ENCODE measurements at regions not wholly inside any gene's neighbourhood (a gene's known extent, or its start where the extent isn't known, plus 50 kb on each side); places are given as distances from the start of the nearest gene placed in this dataset.

DNA sequence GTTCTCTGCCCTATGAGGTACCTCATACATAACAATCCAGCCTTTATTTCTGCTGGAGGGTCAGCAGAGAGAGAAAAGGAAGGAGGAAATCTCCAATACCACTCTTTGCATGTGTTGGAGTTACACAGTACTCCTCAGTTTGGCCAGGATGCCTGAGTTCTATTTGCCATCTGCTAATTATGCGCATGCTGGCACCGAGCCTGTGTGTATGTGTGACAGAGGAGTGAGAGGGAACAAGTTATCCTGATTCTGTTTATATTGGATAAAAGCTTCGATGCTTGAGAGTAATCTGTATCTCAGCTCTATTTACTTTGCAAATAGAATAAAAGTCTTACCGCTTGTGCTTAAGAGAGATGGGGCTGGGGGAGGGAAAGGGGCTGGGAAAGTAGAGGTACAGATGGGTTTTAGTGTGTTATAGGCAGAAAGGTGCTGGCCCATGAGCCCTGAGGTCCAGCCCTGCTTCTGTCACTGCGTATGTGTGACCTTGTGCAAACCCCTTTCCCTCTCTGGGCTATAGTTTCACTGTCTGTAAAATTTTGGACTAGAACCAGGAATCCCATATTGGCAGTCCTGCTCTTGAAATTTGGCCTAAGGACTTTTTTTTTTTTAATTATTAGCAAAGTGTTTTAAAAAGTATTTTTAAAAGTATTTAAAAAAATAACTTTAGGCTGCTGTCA is 54.5 kb upstream of the PLXNA2 start:
- DNase-seq (ENCODE audit: low read depth in 2 of 2, low spot score in 1 of 2) = no peak

DNA sequence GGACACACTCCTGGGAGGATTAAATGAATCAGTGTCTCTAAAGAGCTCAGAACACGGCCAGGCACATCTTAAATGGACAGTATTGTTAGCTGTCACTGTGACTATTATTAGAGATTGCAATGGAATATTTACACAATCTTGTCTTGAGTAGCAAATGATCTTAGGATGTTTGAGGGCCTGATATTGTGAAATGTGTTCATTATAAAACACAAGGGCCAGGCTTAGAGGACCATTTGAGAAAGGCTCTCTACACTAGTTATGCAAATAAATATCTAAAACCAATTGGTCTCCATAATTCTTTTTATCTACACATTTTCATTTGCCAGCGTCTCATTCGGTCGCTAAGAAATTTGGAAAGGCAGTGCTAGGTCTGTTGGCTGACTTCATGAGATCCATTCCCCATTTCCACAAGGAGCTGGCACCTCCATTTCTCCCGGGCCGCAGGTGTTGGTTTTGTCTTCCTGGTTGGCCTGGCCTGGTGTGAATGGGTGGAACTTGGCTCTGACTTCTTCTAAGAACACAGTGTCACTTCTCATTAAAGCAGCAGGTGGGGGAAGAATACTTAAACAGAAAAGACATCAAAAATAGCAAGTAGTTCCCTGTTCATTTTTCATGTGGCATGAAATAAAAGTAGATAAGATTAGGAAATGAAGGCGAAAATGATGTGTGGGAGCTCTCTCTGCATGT is 56.0 kb upstream of the PLXNA2 start:
- no peak for DNase-seq (ENCODE audit: low read depth in 2 of 2, low spot score in 1 of 2)

DNA sequence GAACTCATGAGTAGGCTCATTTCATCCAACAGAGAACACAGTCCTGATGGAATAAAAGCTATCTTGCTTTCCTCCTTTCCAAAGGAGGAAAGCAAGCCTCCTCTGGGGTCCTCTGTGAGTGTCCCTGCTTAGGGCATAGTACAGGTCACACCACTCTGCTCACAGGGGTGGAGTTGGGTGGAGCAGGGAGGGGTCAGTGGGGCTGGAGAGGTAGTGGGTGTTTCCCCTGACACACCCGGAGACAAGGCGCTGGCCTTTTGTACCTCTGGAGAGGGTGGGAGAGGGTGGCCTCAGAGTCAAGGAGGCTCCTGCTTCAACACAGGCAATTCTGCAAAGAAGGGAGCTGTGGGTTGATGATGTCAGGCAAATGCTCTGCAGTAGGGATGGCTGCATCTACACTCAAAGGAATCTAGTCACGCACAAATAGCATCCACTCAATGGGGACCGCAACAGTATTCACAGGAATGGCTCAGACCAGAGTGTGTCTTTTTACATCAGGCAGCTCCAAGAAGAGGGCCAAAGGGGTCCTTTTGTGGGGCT is 58.6 kb upstream of the PLXNA2 start:
- DNase-seq (ENCODE audit: low read depth in 2 of 2, low spot score in 1 of 2) = no peak

DNA sequence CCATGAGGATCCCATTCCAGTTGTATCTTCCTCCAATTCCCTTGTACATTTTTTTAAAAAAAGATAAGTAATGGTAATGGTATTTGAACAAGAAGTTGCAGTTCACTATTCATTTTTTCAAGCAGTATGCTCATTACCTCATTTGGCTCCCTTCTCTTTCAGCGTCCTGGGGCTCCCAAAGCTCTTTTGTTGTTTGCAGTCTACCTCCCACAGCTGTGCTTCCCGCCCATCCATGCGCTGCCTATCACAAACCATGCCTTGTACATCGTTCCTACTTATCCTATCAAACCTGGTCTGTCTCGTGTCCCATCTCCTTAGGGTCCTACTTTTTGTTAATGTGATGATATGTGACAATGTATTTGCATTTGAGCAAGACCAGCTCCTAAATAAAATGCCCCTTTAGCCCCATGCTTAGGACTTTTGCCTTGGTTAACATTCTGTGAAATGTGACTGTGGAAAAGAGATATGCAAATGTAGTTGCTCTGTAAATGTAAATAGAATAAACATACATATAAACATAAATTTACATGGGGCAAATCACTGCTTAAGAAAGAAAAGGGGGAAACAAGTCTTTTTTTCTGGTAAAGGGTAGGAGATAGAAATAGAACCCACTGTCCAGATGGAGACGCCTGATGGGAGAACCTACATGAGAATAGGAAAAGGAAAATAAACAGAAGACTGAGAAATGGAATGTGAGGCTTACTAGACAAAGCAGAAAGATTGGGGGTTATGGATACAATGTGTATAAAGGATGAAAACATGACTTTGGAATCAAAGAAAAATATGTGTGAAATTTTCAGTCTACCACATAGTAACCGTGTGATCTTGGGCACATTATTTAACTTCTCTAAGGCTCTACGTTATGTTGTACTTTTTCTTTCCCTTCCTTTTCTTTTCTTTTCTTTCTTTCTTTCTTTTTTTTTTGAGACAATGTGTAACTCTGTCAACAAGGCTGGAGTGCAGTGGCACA is 59.8 kb upstream of the PLXNA2 start:
- DNase-seq (ENCODE audit: low read depth in 2 of 2, low spot score in 1 of 2) = no peak

DNA sequence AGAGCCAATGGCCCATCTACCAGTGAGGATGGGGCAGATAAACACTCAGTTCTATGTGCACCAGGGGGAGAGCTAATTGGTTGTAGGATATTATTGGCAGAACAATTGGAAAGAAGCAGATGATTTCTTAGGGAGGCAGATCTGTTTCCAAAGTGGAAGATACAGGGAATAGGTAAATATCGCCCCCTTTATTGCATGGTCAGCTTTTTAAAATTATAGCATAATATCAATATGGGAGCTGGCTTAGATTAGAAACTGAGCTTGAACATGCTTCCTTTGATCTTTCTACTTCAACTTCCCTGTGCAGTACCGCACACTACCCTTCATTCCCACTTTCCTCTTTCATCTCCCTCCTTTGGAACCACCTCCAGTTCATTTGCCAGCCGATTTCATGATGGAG is 64.0 kb upstream of the PLXNA2 start:
- no peak for DNase-seq (ENCODE audit: low read depth in 2 of 2, low spot score in 1 of 2)

DNA sequence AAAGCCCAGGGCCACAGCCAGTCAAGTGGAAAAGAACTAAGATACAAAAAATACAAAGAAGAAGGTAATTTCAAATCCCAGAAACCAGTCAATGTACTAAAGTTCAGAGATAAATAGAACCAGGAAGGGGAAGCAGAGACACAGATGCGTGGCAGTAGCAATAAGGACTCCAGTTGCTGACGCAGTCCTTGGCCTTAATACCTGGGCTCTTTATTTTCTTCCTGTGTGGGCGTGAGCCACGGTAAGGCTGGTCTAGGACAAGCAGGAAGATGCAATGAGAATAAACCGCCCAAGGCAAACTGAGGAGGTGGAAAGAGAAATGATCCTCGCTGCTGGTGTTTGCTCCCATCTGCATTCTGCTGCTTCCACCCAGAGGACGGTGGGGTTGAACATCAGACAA is 65.6 kb upstream of the PLXNA2 start:
- no peak for DNase-seq (ENCODE audit: low read depth in 2 of 2, low spot score in 1 of 2)

DNA sequence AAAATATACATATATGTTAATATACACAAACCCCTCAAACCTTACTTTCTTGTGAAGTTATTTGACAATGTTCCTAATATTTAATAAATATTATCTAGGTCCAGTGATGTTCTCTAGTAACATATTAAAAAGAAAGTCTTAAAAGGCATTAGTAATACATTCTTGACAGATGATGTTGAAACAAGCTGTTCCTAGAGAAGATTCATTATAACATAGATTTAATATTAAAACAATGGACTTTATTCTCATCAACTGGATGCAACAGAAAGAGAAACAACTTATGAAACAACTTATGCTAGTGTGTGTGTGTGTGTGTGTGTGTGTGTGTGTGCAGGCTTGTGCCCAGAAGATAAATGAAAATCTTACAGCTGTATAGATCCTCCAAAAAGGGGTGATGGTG is 68.5 kb upstream of the PLXNA2 start:
- no peak for DNase-seq (ENCODE audit: low read depth in 2 of 2, low spot score in 1 of 2)

DNA sequence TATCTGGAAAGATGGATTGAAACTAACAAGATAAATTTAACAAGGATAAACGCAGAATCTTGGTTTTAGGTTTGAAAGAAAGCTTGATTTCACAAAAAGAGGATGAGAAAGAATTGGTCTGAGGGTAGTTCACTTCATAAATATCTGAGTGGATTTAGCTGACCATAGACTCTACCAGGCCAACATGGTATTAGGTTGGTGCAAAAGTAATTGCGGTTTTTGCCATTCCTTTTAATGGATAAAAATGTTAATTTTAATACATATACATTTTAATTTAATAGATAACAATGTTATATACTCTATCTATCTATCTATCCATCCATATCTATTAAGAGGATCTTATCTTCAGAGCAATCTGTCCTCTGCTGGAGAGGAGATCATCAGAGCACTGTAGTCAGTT is 70.2 kb upstream of the PLXNA2 start:
- DNase-seq (ENCODE audit: low read depth in 2 of 2, low spot score in 1 of 2) = no peak

DNA sequence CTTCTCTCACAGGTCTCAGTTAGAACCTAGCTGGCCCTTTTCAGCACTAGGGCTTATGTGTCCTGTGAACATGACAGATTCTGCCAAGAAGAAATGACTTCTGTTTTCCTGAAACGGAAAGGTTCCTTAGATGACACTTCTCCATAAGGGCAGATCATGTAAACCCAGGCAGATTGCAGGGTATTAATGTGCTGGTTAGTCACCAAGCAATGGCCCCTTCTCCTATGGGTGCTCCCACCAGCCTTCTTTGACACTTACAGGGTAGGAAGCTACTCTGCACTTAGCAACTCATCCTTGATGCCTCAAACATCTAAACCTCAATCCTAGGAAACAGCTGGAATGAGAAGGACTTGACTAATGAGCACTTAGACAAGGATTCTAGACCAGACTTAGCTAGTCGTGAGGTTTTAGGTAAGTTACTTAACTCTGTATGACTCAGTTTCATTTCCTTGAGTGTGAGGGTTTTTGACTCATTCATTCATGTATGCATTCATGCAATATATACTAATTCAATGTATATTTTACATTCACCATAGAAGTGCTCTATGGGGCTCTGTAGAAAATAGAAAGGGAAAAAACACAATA is 74.1 kb upstream of the PLXNA2 start:
- no peak for DNase-seq (ENCODE audit: low read depth in 2 of 2, low spot score in 1 of 2)

DNA sequence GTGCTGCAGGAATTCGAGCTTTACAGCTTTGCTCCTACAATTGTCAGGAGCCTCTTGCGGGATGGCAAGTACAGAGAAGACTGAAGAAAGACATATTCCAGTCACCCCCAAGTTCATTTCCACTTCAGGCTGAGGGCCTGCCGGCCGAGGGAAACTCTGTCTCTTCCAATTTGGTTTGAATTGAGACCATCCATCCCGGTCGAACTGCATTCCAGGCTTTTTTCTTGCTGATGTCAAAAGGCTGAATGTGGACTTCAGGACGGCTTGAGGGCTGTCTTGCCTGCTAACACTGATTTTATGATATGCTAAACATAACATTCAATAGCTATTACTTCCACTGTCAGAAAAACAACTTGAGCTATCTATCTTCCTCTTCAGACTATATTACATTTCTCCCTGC is 79.8 kb upstream of the PLXNA2 start:
- no peak for DNase-seq (ENCODE audit: low read depth in 2 of 2, low spot score in 1 of 2)

DNA sequence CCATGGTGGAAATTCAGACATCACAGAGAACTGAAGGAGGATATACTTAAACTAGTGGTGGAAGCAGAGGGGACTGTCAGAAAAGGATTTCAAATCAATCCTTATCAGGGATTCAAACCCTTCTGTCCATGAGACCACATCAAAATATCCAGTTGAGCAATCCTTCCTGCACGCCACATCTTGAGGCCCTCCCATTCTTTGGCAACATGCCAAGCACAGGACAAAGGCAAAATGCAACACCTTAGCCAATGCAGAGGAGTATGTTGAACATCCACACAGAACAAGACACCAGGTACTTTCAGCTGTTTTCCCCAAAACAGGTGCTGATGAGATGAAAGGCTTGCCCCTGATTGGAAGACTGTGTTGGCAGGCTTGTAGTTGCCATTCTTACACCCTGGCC is 81.8 kb upstream of the PLXNA2 start:
- no peak for DNase-seq (ENCODE audit: low read depth in 2 of 2, low spot score in 1 of 2)

DNA sequence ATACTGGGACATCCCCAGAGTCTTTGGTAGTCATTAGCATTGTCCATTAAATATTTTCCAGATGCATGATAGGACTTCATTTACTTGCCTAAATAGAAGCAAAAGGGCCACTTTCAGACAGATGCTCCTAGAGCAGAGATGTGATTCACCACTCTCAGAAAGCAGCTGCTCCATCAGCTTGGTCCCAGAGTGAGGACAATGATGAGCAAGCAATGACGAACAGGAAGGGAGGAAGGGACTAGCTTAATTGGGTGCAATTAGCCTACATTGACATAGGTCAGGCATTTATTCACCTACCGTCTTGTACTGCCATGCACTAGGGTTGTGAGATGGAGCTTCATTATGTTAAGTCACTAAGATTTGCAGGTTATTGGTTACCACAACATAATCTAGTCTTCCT is 85.1 kb upstream of the PLXNA2 start:
- DNase-seq (ENCODE audit: low read depth in 2 of 2, low spot score in 1 of 2) = no peak

DNA sequence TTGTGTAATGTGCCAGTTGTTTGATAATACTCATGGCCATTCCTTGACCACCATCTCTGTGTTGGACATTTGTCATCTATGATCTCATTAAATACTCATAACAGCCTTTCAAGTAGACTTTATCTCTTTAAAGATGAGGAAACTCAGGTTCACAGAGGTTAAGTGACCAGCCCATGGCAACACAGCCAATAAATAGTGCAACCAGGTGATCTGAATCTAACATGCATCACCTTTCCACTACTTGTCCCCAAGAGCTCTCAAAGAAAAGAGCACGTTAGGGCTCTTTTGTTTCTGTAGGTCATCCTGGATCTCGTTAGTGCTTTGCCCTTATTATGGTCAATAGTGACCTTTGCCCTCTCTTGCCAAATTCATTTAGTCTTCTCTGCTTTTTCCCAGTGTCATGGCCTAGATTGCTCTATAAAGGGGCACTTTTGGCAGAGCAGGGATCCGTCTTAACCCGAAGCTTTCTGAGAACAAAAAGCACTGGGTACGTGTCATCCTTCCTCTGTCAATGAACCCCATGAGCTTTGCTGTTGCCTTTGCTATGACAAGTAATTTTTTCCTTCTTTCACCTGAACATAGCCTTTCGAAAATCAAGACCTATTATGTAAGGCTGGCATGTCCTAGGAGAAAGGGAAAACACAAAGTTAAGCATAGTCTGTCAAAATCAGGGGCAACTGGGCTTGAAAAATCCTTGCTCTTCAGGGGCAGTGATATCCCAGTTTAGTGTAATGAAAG is 88.0 kb upstream of the PLXNA2 start:
- no peak for DNase-seq (ENCODE audit: low read depth in 2 of 2, low spot score in 1 of 2)

DNA sequence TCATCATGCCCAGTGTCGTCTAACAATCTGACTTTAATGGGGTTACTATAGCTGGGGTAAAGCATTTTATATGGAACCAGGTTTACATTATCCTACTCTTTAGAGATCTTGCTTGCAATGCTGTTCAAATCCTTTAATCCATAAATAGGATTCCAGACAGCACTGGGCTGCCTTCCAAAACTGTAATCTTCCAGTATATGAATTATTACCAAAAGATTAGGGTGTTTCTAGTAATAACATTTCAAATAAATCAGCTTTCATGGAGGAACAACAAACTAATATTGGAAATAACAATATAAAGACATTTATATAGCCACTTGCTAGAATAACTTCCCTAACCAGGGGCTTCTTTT is 88.6 kb upstream of the PLXNA2 start:
- no peak for DNase-seq (ENCODE audit: low read depth in 2 of 2, low spot score in 1 of 2)

DNA sequence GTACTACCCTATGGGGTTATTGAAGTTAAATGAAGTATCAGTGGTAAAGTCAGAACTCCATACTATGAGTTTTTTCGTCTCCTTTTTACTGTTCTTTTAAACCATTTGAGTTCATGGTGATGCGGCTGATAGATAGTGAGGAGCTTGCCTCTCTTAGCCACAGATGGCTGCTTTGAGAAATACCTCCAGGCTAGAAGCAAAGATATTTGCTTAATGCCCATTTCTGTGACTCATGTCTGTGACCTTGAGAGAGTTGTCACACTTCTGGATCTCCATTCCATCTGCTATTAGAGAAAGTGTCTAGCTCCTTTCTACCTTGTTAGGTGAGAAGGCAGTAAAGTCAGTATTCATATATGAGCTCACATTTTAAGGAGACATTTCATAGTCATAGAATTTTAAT is 89.5 kb upstream of the PLXNA2 start:
- DNase-seq (ENCODE audit: low read depth in 2 of 2, low spot score in 1 of 2) = no peak

DNA sequence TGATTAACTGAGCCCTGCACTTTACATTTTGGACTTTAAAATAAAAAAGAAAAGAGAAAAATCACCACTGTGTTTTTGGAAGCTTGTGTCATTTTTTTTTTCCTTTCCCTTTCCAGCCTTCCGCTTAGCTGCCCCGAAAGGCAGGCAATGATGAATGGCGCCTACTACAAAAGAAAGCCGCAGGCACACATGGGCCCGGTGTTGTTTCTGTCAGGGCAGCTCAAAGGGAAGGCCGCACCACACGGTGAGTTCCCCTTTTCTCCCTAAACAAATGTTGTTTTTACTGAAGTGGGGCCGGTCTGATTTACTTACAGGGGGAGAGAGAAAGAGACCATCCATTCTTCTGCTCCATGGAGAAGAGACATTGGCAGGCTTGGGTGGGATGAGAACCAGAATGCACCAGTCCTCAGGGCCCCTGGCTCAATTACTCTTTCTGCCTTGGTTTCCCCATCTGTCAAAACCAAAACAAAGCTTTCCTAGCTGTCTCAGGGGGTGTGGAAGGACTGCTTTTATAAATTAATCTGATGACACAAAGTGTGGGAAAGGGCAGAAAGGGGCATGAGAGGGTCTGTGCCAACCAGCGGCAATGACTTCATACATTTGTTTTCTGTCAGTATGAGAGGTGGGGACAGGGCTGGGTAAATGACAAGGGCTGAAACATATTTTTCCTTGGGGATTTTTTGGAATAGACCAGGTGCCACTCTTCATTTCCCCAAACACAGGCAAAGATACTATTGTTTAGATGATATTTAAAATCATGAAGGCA is 91.4 kb upstream of the PLXNA2 start:
- DNase-seq (ENCODE audit: low read depth in 2 of 2, low spot score in 1 of 2) = no peak

DNA sequence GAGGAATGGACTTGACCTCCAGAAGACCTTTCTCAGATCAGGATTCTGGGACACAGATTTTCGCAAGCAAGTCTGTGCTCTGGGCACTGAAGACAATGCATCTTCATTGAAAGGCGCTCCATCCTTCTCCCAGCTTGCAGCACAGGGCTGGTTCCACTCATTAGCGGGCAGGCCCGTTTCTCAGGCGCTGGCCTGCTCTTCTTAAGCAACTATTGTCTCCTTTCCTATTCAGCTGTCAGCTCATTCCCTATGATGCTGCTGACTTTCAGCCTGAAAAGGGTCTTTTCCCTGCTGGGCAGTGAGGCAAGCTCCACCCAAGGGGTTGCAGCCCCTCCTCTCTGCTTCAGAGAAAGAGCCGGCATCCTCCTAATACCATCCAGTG is 91.9 kb upstream of the PLXNA2 start:
- no peak for DNase-seq (ENCODE audit: low read depth in 2 of 2, low spot score in 1 of 2)

DNA sequence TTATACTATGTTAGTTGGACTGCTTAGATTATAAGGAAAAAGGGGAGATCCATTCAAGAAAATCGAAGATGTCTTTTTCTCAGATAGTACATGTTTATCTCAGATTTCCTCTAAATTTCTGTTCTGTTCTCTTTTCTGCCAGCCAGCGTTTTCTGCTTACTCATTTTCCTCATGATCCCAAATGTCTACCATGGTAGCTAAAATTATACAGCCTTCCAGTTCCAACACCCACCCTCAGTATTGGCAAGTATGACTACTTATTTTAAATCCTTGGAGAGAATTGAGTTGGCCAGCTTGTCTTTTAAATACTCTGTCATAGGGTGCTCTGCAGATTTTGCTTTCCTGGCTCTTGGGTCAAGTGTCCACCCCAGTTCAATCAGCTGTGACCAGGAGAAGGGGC is 95.7 kb upstream of the PLXNA2 start:
- DNase-seq (ENCODE audit: low read depth in 2 of 2, low spot score in 1 of 2) = no peak

DNA sequence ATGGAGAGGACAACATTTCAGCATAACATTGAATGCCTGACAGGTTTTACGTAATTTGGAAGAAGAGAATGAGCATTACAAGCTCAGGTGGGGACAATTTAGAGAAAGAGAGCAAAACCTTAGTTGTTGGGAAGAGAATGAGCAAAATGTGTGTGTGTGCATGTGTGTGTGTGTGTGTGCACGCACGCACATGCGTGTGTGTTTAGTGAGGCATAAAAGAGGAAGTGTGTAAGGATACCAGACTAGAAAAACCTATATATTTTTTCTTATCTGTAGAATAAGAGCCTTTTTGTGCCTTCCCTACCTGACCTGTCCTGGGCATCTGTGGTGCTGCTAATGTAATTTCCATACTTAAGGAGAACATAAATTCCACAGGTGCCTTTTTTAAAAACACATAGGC is 99.0 kb upstream of the PLXNA2 start:
- no peak for DNase-seq (ENCODE audit: low read depth in 2 of 2, low spot score in 1 of 2)

DNA sequence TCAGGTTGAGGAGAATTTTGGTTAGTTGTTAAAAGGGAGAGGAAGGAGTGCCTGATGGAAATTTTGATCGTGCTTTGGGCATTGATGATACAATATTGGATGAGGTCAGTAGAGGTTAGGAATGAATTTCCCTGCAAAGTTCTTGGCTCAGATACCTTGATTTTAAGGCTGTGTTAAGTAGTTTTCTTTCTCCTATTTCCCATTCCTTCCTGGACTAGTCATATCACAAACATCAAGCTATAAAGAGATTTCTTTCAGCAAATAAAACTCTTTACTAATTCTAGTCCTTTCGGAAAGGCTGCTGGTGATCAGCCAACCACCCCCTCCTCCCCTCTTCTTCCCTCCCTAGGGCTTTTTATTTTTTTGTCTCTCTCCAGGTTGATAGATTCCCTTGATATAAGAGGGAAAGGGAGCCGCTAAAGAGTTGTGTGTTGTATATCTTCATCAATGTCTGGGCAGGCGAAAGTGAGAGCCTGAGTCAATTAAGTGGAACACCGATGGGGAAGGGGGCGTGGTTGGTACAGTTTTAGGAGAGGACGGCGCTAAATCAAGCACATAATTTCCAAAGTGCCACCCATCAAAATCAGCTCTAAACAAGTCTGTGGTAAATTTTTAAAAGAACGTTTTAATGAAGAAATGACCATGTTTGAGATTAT is 100.1 kb upstream of the PLXNA2 start:
- no peak for DNase-seq (ENCODE audit: low read depth in 2 of 2, low spot score in 1 of 2)
